ENCODE measurements at regions not wholly inside any gene's neighbourhood (a gene's known extent, or its start where the extent isn't known, plus 50 kb on each side); places are given as distances from the start of the nearest gene placed in this dataset.

DNA sequence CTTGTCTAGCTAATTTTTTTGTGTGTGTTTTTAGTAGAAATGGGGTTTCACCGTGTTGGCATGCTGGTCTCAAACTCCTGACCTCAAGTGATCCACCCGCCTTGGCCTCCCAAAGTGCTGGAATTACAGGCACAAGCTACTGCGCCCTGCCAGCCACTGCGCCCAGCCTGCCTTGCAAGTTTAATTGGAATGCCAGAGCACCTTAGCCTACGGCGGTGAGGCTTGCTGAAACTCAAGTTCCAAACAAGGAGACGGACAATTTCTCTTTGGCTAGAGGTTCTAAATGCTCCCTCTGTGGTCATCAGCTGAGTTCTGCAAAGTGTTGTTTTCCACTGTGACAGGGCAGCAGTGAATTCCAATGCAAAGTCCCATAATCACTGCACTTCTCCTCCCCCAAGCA is 583.4 kb downstream of the KCNJ3 start:
- no peak for DNase-seq (ENCODE audit: low read depth)

DNA sequence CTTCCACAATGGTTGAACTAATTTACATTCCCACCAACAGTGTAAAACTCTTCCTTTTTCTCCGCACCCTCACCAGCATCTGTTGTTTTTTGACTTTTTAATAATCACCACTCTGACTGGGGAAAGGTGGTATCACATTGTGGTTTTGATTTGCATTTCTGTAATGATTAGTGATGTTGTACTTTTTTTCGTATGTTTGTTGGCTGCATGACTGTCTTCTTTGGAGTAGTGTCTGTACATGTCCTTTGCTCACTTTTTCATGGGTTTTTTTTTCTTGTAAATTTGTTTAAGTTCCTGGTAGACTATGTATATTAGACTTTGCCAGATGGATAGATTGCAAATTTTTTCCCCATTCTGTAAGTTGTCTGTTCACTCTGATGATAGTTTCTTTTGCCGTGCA is 574.8 kb downstream of the KCNJ3 start:
- no peak for DNase-seq (ENCODE audit: low read depth)

DNA sequence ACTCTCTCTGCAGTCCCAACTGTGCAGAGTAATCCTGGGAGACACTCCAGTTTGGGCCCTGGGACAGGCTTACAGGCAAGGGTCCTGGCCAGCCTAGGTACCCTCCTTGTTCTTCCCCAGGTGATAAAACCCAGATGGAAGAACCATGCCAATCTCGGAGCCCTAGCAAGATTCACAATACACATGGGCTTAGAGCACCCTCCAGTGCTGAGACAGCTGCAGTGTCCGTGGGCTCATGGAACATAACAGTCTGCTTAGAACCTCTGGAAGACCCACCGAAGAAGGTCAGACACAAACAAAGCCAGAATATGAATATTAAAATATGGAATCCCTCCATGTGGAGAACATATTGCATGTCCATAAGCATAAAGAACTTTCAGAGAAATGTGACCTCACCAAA is 568.1 kb downstream of the KCNJ3 start:
- DNase-seq (ENCODE audit: low read depth): no peak

DNA sequence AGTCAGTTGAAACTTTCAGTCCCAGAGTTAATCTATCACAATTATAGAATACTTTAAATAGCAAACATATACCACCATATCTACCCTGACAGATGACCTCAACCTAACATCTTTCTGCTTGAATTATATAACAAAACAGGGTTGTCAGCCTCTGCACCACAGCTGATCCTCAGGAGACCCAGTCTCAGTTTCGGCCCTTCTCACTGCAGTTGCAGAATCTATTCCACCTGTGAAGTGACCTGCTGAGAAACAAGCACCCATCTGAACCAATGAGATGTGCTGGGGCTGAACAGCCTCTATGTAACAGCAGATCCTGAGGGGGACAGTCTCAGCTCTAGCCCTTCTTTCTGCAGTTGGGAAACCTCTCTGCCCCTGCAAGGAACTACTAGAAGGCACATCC is 567.6 kb downstream of the KCNJ3 start:
- DNase-seq (ENCODE audit: low read depth): no peak

DNA sequence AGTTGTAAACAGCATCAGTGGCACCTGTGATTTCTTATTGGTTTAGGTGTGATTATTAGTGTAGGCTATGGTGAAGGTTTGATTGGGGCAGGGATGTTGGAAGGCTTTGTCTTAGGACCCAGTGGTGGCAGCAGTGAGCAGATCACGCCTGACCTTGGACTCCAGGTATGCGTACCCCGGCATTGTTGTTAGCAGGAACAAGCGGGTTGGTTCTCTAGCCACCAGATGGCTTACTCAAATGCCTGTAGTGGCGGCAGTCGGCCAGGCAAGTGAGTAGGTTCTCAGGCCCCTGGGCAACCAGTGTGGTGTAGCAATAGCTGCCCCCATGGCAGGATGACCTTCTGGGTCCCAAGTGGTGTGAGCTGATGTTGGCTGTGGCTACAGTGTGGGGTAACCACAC is 558.3 kb downstream of the KCNJ3 start:
- no peak for DNase-seq (ENCODE audit: low read depth)

DNA sequence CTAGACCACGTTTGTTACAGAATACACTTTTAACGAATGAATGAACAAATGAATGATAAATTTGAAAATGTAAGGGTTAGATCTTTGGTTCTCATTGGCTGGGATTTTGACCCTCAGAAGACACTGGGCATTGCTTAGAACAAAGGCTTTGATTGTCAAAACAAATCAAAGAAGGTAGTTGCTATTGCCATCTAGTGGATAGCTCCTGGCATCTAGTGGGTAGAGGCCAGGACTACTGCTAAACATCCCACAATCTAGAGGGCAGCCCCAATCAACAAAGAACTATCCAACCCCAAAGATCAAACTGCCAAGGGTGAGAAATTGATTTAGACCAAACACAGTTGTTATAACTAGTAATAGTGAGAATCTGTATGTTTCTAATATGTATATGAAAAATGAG is 552.3 kb downstream of the KCNJ3 start:
- peak; percentile 0 for DNase-seq (ENCODE audit: low read depth)

DNA sequence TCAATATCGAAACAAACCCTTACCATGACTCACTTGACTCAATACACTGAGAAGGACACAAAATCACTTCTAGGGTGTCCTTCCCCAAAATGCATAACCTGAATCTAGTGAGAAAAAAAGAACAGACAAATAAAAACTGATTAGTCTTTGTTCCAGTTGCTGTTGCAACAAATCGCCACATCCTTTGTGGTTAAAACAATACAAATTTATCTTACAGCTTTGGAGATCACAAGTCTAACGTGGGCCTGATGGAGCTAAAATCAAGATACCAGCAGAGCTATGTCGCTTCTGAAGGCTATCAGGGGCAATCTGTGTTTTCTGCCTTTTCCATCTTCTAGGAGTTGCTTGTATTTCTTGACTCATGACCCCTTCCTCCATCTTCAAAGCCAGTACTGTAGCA is 541.7 kb downstream of the KCNJ3 start:
- no peak for DNase-seq (ENCODE audit: low read depth)

DNA sequence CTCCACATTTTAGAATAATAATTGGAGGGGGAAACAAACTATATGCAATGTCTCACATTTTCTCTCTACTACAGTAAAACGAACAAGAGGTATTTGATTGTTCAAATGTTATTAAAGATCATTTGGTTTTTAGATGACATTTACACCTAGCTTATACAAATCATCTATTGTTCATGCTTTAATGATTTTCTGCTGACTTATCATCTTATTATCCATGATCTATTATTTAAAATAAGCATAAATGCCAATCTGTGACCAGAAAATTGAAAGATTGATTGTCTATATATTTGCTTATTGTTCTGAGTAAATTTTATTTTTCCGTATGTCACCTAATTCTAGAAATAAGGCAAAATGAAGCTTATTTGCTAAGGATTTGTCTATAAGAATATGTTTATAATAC is 537.2 kb downstream of the KCNJ3 start:
- no peak for DNase-seq (ENCODE audit: low read depth)

DNA sequence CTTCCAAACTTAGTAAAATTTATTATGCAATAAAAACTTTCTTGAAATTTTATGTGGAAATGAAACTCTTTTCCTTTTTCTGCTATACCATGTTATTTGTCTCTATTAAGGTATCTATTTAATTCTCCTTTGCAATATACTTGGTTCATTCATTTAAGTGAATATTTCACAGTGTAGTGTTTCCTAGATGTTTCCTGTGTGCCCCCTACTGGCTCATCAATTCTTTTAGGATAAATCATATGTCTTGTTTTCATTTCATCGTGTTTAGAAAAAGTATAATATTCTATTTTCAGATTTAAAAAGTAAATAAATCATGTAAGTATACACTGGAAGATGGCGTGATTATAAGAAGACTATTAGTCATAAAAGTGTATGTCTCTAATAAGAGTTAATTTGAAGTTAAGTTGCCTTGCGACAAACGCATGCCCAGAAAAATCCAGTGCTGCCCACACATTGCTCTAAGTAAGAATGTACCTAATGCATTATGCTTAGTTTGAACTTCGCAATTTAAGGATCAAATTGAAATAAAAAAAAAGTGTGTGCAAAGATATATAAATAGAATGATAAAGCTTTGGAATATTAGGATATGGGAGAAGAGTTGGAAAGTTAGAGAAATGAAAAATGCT is 525.4 kb downstream of the KCNJ3 start:
- no peak for DNase-seq (ENCODE audit: low read depth)

DNA sequence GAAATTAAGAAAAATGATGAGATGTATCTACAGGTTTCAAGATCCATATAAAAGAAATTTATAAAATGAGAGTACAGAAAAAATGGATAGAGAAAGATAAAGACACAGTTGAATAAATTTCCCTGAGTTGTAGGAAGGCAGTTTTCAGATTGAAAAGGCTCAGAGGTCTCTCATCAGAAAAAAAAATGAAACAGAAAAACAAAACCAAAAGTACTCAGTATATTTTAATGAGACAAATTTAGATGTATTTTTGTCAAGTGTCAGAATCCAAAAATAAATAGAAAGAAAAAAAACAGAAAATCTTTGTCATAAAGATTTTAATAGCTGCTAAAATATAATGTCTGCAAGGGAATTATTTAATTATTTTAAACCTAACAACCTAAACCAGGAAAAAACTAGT is 520.5 kb downstream of the KCNJ3 start:
- no peak for DNase-seq (ENCODE audit: low read depth)

DNA sequence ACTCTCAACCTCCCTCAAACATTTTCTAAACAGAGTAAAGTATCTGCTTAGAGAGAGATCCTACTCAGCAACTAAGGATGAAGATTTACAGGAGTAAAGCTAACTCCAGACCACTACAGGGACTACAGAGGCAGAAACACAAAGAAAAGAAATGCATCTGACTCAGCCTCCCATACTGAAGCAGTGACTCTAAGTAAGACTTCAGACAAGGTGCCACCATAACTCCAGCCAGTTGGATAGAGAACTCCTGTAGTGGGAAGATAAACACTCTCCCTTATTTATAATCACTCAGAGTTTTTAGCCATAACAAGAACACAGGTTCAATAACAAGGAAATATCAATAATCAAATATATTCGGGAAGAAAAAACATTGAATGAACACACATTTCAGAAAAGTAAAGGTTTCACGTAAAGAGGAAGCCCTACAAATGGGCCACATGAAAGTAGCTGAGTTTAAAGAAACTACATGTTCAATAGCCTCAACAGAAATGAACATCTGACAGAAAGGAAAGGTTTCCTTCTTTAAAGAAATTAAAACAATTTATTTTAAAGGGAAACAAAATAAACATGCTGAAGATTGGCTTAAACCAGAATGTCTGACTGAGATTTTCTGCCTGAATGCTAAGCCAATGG is 519.9 kb downstream of the KCNJ3 start:
- DNase-seq (ENCODE audit: low read depth): no peak

DNA sequence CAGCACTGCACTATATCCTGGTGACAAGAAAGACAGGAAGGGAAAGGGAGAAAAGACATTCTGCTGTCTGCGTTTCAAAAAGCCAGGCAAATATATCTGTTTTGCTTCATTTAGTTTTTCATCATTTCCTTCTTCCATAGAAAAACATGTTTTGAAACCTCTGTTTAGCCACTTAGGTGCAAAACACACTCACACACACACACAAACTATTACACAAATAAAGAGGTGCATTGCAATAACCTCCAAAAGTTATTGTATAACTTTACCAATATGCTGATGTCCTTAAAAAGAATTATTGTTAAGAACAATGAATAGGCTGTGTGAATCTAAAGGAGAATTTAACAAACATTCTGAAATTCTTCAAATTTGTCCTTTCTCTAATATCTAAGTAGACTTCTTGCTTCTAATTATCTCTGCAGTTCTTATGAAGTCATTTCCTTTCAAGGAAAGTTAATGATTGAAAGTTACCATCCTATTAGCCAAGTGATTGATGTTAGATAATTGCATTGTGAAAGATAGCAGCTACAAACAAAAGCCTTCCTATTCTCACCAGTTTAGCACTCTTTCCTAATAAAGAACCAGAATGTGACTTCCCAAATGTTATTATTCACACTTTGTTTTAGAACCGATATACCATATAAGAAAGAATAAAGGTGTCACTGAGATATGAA is 516.7 kb downstream of the KCNJ3 start:
- DNase-seq (ENCODE audit: low read depth): no peak

DNA sequence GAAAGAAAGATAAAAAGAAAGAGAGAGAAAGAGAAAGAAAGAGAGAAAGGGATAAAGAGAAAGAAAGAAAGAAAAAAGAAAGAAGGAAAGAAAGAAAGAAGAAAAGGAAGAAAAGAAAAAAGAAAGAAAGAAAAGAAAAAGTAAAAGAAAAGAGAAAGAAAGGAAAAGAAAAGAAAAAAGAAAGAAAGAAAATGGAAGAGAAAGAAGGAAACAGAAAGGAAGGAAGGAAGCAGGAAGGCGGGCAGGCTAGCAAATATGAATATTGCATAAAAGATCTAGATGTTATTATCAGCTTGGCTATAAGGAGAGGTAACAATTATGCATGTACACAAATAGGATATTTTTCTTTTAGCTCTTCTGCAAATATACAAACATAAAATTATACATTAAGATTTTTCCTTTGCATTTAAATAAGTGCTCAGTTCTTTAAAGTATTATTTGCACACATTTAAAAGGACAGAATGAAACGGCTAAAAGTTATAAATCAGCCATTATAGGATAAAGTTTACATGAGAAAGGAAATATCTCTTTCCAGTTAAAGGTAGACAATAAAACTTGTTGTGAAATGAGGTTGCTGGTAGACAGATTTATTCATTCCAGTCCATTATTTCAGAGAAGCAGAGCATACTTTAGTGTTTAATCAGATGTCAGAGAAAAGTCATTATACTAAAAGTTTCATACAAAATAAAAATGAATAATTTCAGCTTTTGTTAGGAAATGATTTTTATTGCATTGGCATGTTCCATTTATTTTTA is 511.4 kb downstream of the KCNJ3 start:
- DNase-seq (ENCODE audit: low read depth): no peak

DNA sequence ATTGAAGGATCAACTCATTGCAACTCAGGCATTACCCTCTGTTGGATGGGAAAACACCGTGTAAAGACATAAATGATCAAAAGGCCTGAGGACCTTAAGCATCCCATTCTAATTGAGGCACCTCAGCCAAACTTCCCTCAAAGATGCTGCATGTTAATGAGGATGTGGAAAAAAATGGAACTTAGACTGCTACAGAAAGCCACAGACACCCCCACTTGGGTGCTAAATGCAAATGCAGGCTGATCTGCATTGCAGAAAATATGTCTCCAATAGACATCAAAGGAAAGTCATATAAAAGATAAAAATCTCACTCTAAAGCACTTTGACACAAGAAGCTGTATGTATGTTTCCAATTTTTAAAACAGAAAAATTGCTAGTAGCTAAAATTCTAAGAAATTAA is 504.7 kb downstream of the KCNJ3 start:
- DNase-seq (ENCODE audit: low read depth): no peak

DNA sequence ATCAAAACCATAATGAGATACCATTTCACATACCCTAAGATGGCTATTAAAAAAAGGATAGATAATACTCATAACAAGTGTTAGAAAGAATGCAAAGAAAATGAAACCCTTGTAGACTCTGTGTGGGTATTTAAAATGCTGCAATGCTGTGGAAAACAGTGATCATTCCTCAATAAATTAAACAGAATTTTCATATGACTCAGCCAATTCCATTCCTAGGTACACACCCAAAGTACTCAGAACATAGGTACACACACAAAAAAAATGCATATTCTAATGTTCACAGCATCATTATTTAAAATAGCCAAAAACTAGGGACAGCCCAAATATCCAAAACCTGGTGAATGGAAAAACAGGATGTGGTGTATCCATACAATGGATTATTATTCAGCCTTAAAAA is 502.3 kb downstream of the KCNJ3 start:
- no peak for DNase-seq (ENCODE audit: low read depth)

DNA sequence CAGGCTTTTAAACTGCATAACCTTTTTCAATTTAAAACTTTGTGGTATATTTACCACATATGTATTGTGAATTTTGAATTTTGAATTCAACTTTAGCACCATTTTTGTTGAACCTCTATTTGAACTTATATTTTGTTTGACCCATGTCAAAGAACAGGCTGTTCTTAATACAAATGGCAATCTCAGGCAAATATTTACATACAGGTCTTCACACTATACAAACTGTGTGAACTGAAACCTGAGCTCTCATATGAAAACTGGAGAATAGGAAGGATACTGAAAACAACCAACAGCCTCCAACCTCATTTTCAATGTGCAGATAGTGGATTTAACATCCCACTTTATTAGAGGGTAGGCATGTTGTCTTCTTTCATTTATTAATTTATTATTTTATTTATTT is 491.8 kb downstream of the KCNJ3 start:
- no peak for DNase-seq (ENCODE audit: low read depth)

DNA sequence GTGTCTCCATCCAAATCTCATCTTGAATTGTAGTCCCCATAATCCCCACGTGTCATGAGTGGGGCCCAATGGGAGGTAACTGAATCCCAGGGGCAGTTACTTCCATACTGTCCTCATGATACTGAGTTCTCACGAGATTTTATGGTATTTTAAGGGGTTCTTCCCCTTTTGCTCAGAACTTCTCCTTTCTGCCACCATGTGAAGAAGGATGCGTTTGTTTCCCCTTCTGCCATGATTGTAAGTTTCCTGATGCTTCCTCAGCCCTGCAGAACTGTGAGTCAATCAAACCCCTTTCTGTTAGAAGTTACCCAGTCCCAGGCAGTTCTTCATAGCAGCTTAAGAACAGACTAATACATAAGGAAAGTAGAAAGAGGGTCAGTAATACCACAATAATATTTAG is 480.4 kb downstream of the KCNJ3 start:
- no peak for DNase-seq (ENCODE audit: low read depth)

DNA sequence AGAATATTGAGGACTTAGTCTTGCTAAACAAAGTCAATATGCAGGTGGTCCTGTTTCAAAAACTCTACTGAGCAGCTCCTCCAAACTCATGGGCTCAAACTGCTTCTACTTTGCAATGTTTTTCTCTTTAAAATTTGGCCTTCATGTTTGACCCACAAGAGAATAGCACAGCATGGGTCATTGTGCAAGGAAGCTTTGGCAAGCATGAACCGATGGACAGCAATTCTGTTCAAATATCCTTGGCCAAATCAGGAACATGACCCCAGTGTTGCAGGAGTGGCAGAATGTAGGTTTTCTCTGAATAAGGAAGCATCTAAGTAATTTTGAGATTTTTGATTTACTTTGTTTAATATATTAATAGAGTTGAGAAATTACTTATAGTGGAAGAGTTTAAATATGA is 477.9 kb downstream of the KCNJ3 start:
- no peak for DNase-seq (ENCODE audit: low read depth)

DNA sequence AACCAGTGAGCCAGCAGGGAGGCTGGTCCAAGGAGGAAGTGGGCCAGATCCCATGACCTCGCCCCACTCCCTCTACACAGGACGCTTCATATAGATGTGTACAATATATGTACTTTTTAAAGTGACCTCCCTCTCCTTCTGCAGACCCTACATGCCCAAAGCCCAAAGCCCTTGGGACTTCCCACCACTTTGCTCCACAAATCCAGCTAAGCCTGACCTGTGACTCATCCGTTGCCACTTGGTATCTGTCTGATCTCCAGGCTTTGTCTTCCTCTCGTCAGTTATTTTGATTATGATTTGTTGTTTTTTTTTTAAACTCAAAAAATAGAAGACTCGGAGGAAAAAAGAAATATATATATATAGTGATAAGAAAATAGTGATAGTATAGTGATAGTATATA is 470.8 kb downstream of the KCNJ3 start:
- no peak for DNase-seq (ENCODE audit: low read depth)

DNA sequence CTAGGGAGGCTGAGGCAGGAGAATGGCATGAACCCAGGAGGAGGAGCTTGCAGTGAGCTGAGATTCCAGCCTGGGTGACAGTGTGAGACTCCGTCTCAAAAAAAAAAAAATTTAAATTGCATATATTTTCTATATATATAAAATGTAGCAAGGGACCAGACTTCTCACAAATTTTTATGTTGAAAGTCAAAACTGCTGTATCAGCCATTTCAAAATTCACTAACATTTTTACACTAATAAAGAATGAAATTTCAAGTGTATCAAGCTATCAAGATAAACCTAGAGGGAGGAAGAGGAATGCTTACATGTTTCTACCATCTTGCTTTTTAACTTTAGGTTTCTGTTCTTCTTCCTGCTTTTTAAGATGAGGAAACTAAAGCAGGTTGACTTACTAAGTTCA is 464.0 kb downstream of the KCNJ3 start:
- DNase-seq (ENCODE audit: low read depth): no peak

DNA sequence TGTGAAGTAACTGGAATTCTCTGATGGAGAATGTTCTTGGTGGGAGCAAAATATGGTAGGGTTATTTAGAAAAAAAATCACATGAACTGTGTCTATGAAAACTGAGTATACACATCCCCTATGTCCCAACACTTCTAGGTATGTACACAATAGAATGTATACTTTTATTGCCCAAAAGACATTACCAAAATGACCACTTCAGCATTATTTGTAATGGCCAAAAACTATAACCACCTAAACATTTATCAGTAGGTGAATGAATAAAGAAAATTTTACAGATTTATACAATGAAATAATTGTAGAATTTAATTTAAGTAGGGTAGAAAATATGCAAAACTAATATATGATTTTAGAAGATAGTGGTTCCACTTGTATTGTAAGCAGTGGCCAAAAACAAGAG is 462.8 kb downstream of the KCNJ3 start:
- DNase-seq (ENCODE audit: low read depth): no peak

DNA sequence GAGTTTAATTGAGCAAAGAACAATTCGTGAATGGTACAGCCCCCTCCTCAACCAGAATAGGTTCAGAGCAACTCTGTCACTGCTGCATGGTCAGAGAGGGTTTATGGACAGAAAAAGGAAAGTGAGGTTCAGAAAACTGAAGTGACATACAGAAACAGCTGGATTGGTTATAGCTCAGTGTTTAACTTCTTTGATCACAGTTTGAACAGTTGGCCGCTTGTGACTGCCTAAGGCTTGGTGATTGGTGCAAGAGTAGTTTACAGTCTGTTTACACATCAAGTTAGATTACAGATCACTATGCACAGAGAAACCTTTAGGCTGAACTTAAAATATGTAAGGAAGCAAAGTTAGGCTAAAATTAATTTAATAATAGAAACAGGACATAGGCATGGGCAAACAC is 459.2 kb downstream of the KCNJ3 start:
- no peak for DNase-seq (ENCODE audit: low read depth)

DNA sequence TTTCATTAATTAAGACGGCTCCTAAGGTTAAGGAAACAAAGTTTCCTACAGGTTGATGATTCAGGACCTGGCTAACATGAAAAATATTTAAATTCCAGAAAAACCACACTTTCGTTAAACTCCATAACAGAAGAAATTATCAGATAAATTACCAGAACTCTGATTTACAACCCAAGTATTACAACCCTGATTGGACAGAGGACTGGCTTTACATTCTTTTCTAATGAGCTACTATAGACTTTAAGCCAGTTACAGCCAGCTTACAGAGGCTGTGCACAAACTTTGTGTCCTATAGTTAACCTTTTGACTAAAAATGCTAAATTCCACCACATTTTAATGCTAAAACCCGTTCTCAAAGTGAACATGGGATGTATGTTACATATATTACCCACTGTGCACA is 458.6 kb downstream of the KCNJ3 start:
- DNase-seq (ENCODE audit: low read depth): no peak
